HG02840 (cell line): ENCODE measurements at regions not wholly inside any gene's neighbourhood (a gene's known extent, or its start where the extent isn't known, plus 50 kb on each side); places are given as distances from the start of the nearest gene placed in this dataset.
"Not testable (repeated sequence)": the region's sequence is repeated elsewhere in the genome, so short reads cannot be mapped to it uniquely, and the experiment has no call there.

ENCODE experiments used
- ATAC-seq: cut with Tn5 transposase; IDR thresholded peaks from one replicate; pipeline ENCODE4 v1.9.1; 2021; ENCODE audit warnings: mild to moderate bottlenecking, moderate library complexity, moderate number of reproducible peaks; ENCODE audit not compliant: unreplicated experiment, low FRiP score

DNA sequence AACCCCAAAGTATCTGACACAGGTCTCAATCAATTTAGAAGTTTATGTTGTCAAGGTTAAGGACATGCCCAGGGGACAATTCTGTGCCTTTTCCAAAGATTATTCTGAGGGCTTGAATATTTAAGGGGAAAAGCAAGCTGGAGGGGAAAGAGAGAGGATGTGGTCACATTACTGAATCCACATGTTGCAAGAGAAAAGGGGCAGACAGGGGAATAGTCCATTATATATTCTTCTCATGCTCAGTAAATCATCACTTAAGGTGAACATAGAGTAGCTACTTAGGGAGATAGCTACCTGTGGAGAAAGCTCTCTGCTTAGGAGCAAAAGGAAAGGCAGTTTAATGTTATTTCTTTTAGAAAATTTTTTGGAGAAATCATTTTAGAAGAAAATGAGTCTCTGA lies 751.6 kb downstream of the SI start:
- no peak for ATAC-seq

DNA sequence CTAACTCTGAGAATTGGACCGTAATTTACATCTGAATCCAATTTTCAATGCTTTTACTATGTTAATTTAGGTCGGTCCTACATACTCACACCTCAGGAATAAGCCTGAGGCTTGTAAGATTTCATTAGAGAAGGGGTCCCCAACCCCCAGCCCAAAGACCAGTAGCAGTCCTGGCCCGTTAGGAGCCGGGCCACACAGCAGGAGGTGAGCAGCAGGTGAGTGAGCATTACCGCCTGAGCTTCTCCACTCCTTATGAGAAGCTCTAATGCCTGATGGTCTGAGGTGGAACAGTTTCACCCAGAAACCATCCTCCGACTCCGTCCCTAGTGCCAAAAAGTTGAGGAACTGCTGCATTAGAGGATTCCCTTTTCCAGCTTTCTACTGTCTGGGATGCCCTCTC lies 757.3 kb downstream of the SI start:
- no peak for ATAC-seq

DNA sequence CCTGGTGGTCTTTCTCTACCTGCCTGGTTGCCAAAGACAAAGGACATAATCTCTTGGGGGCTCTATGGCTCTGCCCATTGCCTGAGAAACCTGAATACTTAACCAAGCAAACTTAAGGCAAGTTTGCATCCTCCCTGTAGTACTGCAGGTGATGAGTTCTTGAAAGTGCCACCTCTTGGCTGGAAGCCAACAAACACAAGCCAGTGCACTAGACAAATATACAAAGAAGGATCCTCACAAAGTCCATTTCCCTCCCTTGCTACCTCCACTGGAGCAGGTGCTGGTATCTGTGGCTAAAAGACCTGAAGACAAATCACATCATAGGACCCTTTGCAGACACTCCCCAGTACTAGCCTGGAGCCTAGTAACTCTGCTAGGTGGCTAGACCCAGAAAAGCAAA lies 772.3 kb downstream of the SI start:
- ATAC-seq, result no peak

DNA sequence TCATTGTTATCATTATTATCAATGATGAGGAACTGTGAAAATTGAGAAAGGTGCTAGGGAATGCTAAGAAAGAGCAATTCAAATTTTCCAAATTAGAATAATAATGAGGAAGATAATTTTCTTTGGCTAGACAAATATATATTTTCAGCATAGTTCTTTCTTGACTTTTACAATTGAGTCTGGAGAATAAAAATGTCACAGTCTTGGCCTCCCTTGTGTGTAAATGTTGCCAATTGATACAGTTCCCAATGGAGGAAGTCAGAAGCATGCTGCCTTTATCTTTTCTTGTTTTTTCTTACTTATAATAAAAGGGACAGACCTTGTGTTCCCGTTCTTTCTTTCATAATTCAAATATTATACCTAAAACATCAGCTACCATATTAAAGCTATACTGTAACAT lies 774.4 kb downstream of the SI start:
- no peak for ATAC-seq

- ATAC-seq, result no peak
Measured at GRCh38 chr3:164302622-164303021, 775.7 kb downstream of the SI start.

DNA sequence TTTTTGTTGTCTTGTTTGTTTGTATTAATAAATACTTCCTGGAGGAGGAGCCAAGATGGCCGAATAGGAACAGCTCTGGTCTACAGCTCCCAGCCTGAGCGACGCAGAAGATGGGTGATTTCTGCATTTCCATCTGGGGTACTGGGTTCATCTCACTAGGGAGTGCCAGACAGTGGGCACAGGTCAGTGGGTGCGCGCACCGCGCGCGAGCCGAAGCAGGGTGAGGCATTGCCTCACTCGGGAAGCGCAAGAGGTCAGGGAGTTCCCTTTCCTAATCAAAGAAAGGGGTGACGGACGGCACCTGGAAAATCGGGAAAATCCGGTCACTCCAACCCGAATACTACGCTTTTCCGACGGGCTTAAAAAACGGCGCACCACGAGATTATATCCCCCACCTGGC lies 786.8 kb downstream of the SI start:
- ATAC-seq, result not testable (repeated sequence)

DNA sequence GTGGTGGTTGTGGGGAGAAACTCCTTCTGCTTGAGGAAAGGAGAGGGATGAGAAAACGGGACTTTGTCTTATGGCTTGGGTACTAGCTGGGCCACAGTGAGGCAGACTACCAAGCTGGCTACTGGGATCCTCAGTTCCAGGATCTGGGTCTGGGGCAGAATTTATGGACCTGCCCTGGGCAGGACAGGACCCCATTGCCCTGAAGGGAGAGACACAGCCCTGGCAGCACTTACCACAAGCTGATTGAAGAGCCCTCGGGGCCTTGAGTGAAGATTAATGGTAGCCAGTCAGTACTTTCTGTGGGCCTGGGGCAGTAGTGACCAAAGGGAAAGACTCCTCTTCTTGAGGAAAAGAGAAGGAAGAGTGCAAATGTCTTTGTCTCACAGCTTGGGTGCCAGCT lies 799.7 kb downstream of the SI start:
- ATAC-seq, result no peak

GRCh38 chr3:164267053-164267452 lies 811.2 kb downstream of the SI start:
- no peak for ATAC-seq

- ATAC-seq, result no peak
Measured at GRCh38 chr3:164250923-164251322, 827.4 kb downstream of the SI start.

- no peak for ATAC-seq
Measured at GRCh38 chr3:164236851-164237250, 841.4 kb downstream of the SI start.

GRCh38 chr3:164235289-164236028 lies 842.8 kb downstream of the SI start:
- no peak for ATAC-seq

GRCh38 chr3:164233951-164234350 lies 844.3 kb downstream of the SI start:
- ATAC-seq, result no peak

DNA sequence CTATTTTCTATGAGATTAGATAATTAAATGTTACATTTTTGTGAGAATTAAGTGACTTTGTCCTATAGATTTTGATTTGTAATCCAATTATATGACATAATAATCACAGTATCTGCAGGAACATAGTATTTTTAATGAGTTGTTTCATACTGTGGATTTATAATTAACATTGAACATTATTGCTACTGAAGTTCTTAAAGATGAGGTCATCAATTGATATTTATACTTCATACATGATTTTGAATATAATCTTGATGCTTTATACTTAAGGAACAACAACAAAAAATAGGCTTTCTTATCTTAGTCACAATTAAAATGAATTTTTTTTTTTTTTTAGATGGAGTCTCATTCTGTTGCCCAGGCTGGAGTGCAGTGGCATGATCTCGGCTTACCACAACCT lies 846.6 kb downstream of the SI start:
- ATAC-seq, result no peak

DNA sequence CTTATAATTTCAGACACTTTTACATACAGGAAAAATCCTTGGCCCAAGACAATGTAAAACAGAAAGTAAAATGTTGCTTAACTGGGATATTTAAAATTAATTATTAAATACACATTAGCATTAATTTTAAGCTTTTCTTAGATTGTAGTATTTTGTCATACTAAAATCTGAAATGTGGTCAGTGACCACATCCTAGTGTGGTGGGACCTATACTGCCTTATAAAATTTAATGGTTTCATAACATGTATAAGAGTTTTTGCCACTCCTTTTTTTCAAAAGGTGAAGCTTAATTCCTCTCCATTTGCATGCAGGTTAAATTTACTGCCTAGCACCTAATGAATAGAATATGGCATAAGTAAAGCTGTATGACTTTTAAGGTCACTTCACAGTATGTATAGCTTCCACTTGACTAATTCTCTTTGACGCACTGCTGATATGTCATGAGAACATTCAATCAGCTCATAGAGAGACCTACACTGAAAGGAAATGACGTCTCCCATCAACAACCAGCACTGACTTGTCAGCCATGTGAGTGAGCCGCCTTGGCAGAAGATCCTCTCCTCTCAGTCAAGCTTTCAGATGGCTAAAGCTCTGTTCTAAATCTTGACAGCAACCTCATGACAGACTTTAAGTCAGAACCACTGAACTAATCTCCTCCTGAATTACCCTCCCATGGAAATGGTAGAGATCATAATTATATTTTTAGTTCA lies 847.8 kb downstream of the SI start:
- no peak for ATAC-seq

DNA sequence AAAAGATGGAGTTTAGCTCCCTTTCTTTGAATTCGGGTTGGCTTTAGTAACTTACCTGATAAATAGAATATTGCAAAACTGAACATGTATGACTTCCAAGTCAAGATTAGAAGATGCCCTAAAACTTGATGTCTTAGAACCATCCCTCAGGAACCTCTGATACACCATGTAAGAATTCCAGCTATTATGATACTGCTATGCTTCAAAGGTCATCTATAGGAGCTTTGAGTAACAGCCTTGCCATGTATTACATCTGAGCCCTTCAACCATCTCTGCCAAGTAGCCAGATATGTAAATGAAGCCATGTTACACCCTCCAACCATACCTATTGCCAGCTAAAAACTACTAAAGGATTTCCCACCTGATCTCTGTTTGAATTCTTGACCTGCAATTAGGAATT lies 854.2 kb downstream of the SI start:
- no peak for ATAC-seq

- no peak for ATAC-seq
Measured at GRCh38 chr3:164222197-164222596, 856.1 kb downstream of the SI start.

- no peak for ATAC-seq
Measured at GRCh38 chr3:164221297-164221696, 857.0 kb downstream of the SI start.

GRCh38 chr3:164209363-164209762 lies 868.9 kb downstream of the SI start:
- ATAC-seq, result no peak

- no peak for ATAC-seq
Measured at GRCh38 chr3:164208821-164209220, 869.5 kb downstream of the SI start.

- no peak for ATAC-seq
Measured at GRCh38 chr3:164208048-164208447, 870.2 kb downstream of the SI start.

GRCh38 chr3:164200053-164200823 lies 878.1 kb downstream of the SI start:
- no peak for ATAC-seq
